Neural cell (in vitro differentiated cells): ENCODE measurements at regions not wholly inside any gene's neighbourhood (a gene's known extent, or its start where the extent isn't known, plus 50 kb on each side); places are given as distances from the start of the nearest gene placed in this dataset.

ENCODE experiments used
- CTCF ChIP-seq: fragments of 450-650 bp; IDR thresholded peaks from 2 replicates; pipeline ENCODE4 v1.5.1; 2014; ENCODE audit warnings: antibody characterized with exemption, mild to moderate bottlenecking, moderate library complexity; ENCODE audit not compliant: poor library complexity, severe bottlenecking
- EP300 ChIP-seq: fragments of 450-650 bp; conservative IDR thresholded peaks from 2 replicates; pipeline ENCODE4 v1.6.1; 2014; ENCODE audit warnings: antibody characterized with exemption, mild to moderate bottlenecking, moderate library complexity; ENCODE audit not compliant: poor library complexity, severe bottlenecking
- EZH2 ChIP-seq: fragments of 200-600, 300-800 bp; shearing (Covaris generic), sonication (generic); IDR thresholded peaks from 2 replicates; pipeline ENCODE4 v1.6.1; 2014; ENCODE audit warnings: antibody characterized with exemption, low read length, borderline replicate concordance, mild to moderate bottlenecking; ENCODE audit not compliant: insufficient read depth, poor library complexity, severe bottlenecking
- MXI1 ChIP-seq: fragments of 450-650 bp; conservative IDR thresholded peaks from 2 replicates; pipeline ENCODE4 v1.6.1; 2014; ENCODE audit warnings: antibody characterized with exemption, mild to moderate bottlenecking; ENCODE audit not compliant: poor library complexity, severe bottlenecking
- POLR2AphosphoS5 ChIP-seq: IDR thresholded peaks from 2 replicates; pipeline ENCODE4 v1.6.1; 2012
- RAD21 ChIP-seq: fragments of 450-650 bp; conservative IDR thresholded peaks from 2 replicates; pipeline ENCODE4 v1.6.1; 2014; ENCODE audit warnings: antibody characterized with exemption, mild to moderate bottlenecking, moderate library complexity
- REST ChIP-seq: IDR thresholded peaks from 2 replicates; pipeline ENCODE4 v1.6.1; 2012; ENCODE audit warnings: borderline replicate concordance

DNA sequence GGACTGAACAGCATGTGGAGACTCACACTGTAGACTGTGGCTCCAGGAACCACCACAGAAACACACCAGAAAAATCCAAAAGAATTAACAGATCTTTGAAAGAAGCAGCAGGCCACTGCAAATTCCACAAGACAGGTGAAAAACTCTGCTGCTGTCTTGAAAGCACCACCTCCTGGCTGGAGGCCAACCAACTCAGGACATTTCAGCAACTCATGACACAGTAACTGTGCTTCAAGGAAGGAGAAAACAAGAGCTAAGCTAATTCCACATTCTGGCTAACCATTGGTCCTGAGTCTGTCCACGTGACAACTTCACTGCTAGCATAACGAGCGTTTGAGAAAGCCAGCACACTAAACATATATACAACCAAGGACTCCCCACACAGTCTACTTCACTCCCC lies 625.1 kb downstream of the PRELID2 start:
- TF ChIP-seq CTCF (no peak), POLR2AphosphoS5 (no peak), REST (no peak), RAD21 (no peak), EZH2 (no peak), EP300 (no peak), MXI1 (no peak)
